Inferior parietal cortex (tissue), 1 donor: ENCODE measurements at regions not wholly inside any gene's neighbourhood (a gene's known extent, or its start where the extent isn't known, plus 50 kb on each side); places are given as distances from the start of the nearest gene placed in this dataset.

Experiments used
- DNase-seq: peaks from one replicate; pipeline ENCODE4 v3.0.0-alpha.2; 2016; ENCODE audit errors: extremely low spot score

- no peak for DNase-seq
These were observed 92.4 kb upstream of the DNAJC19 start for GRCh38 chr3:181081930-181082329.

GRCh38 chr3:181076558-181076957 is 87.0 kb upstream of the DNAJC19 start:
- no peak for DNase-seq

- DNase-seq: no peak
These were observed 85.6 kb upstream of the DNAJC19 start for GRCh38 chr3:181075098-181075497.

GRCh38 chr3:181066143-181067087 is 76.9 kb upstream of the DNAJC19 start:
- no peak for DNase-seq

GRCh38 chr3:181056136-181056732 is 66.7 kb upstream of the DNAJC19 start:
- no peak for DNase-seq

GRCh38 chr3:181054538-181054937 is 65.0 kb upstream of the DNAJC19 start:
- DNase-seq: no peak

GRCh38 chr3:181052256-181052655 is 62.7 kb upstream of the DNAJC19 start:
- no peak for DNase-seq

- no peak for DNase-seq
These were observed 61.2 kb upstream of the DNAJC19 start for GRCh38 chr3:181050738-181051137.

- DNase-seq: no peak
These were observed 50.5 kb upstream of the DNAJC19 start for GRCh38 chr3:181040030-181040429.
